Hepatocyte (in vitro differentiated cells): ENCODE measurements at regions not wholly inside any gene's neighbourhood (a gene's known extent, or its start where the extent isn't known, plus 50 kb on each side); places are given as distances from the start of the nearest gene placed in this dataset.

Experiments
- DNase-seq: peaks from one replicate; pipeline ENCODE4 v3.0.0-alpha.2; 2016; ENCODE audit warnings: low spot score
- H2AFZ ChIP-seq: fragments of 200-600 bp; sonication (generic); 2 replicates; pipeline ENCODE4 v1.6.0; 2016; ENCODE audit warnings: antibody characterized with exemption, mild to moderate bottlenecking
- H3K27ac ChIP-seq: fragments of 200-600 bp; sonication (generic); 2 replicates; pipeline ENCODE4 v1.5.1; 2016; ENCODE audit warnings: mild to moderate bottlenecking
- H3K27me3 ChIP-seq: fragments of 200-600 bp; sonication (generic); 2 replicates; pipeline ENCODE4 v1.6.1; 2016
- H3K36me3 ChIP-seq: fragments of 200-600 bp; sonication (generic); replicated peaks from 2 replicates; pipeline ENCODE4 v1.5.1; 2016; ENCODE audit warnings: low read depth; ENCODE audit not compliant: insufficient read depth
- H3K4me1 ChIP-seq: fragments of 200-600 bp; sonication (generic); 2 replicates; pipeline ENCODE4 v1.5.1; 2016; ENCODE audit warnings: mild to moderate bottlenecking, moderate library complexity; ENCODE audit not compliant: insufficient read depth
- H3K4me2 ChIP-seq: fragments of 200-600 bp; sonication (generic); 2 replicates; pipeline ENCODE4 v1.6.0; 2016
- H3K4me3 ChIP-seq: fragments of 200-600 bp; sonication (generic); 2 replicates; pipeline ENCODE4 v1.5.1; 2016; ENCODE audit warnings: mild to moderate bottlenecking
- H3K79me2 ChIP-seq: fragments of 200-600 bp; sonication (generic); 2 replicates; pipeline ENCODE4 v1.6.0; 2017; ENCODE audit warnings: mild to moderate bottlenecking
- H3K9me2 ChIP-seq: fragments of 200-600 bp; sonication (generic); replicated peaks from 2 replicates; pipeline ENCODE4 v1.6.0; 2017; ENCODE audit warnings: mild to moderate bottlenecking; ENCODE audit not compliant: insufficient read depth
- H3K9me3 ChIP-seq: fragments of 200-600 bp; sonication (generic); 2 replicates; pipeline ENCODE4 v1.5.1; 2016; ENCODE audit warnings: low read depth, mild to moderate bottlenecking
- H4K20me1 ChIP-seq: fragments of 200-600 bp; sonication (generic); 2 replicates; pipeline ENCODE4 v1.6.0; 2016; ENCODE audit warnings: mild to moderate bottlenecking; ENCODE audit not compliant: insufficient read depth, poor library complexity, severe bottlenecking
- EZH2 ChIP-seq: fragments of 200-600 bp; sonication (generic); IDR thresholded peaks from 2 replicates; pipeline ENCODE4 v1.6.1; 2016; ENCODE audit warnings: antibody characterized with exemption, mild to moderate bottlenecking, borderline replicate concordance
- EZH2phosphoT487 ChIP-seq: fragments of 200-600 bp; sonication (generic); IDR thresholded peaks from one replicate; pipeline ENCODE4 v1.6.1; 2018; ENCODE audit warnings: antibody characterized with exemption, mild to moderate bottlenecking, low read depth, moderate library complexity; ENCODE audit not compliant: unreplicated experiment, severe bottlenecking
- WGBS: methylation state at CpG from one replicate; pipeline ENCODE4 v1.1.6; 2016; ENCODE audit warnings: low lambda C conversion rate; ENCODE audit errors: missing lambda C conversion rate; 5-methylcytosine and 5-hydroxymethylcytosine counted together
- TF ChIP-seq, protein P1 (sequence below): fragments of 200-600 bp; sonication (generic); IDR thresholded peaks from 2 replicates; pipeline ENCODE4 v1.5.1; 2016; ENCODE audit warnings: antibody characterized with exemption, mild to moderate bottlenecking; ENCODE audit not compliant: poor library complexity

- 89% methylated on average over 3 of the region's 3 CpGs for WGBS
- no peaks in the 10 kb centered on the region for H3K27me3 ChIP-seq
- H3K4me3 ChIP-seq, result no peak overlapping the region
- no peaks in the 10 kb centered on the region for H4K20me1 ChIP-seq
- H3K9me2 ChIP-seq, result no peaks in the 10 kb centered on the region
- no peaks in the 10 kb centered on the region for H3K36me3 ChIP-seq
- no peak for DNase-seq
- no peak overlapping the region for H2AFZ ChIP-seq
- no peak overlapping the region for H3K27ac ChIP-seq
- H3K9me3 ChIP-seq, result no peaks in the 10 kb centered on the region
- no peaks in the 10 kb centered on the region for H3K4me1 ChIP-seq
- TF ChIP-seq, protein P1, sequence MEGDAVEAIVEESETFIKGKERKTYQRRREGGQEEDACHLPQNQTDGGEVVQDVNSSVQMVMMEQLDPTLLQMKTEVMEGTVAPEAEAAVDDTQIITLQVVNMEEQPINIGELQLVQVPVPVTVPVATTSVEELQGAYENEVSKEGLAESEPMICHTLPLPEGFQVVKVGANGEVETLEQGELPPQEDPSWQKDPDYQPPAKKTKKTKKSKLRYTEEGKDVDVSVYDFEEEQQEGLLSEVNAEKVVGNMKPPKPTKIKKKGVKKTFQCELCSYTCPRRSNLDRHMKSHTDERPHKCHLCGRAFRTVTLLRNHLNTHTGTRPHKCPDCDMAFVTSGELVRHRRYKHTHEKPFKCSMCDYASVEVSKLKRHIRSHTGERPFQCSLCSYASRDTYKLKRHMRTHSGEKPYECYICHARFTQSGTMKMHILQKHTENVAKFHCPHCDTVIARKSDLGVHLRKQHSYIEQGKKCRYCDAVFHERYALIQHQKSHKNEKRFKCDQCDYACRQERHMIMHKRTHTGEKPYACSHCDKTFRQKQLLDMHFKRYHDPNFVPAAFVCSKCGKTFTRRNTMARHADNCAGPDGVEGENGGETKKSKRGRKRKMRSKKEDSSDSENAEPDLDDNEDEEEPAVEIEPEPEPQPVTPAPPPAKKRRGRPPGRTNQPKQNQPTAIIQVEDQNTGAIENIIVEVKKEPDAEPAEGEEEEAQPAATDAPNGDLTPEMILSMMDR, result no peak
- no peak for TF ChIP-seq EZH2phosphoT487
- no peak for TF ChIP-seq EZH2
- no peaks in the 10 kb centered on the region for H3K79me2 ChIP-seq
- H3K4me2 ChIP-seq, result no peak overlapping the region
These were observed 841.1 kb downstream of the TSN start for GRCh38 chr2:122596598-122596997.

DNA sequence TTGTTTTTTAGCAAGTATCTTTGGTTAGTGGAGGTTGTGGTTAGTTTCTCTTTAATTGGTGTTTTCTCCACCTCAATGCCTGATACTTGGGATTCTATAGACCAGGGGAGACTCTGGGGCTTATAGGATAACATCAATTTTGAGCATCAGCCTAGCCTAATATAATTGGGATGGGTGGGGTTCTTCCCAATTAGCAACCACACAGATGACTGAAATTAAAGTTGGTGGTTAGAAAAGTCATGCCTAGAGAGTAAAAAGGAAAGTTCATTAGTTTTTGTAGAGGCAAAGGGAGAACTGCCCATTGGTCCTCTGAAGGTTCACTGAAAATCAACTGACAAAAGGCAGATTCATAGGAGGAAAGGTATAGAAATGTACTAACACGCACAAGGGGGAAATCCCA lies 843.3 kb downstream of the TSN start:
- H2AFZ ChIP-seq, result no peak overlapping the region
- H3K36me3 ChIP-seq, result no peaks in the 10 kb centered on the region
- no peak for DNase-seq
- no peaks in the 10 kb centered on the region for H4K20me1 ChIP-seq
- no peaks in the 10 kb centered on the region for H3K9me3 ChIP-seq
- no peaks in the 10 kb centered on the region for H3K9me2 ChIP-seq
- TF ChIP-seq, protein P1, result no peak
- TF ChIP-seq EZH2 (no peak), EZH2phosphoT487 (no peak)
- WGBS, result 95% methylated on average over 1 of the region's 1 CpG
- no peaks in the 10 kb centered on the region for H3K4me1 ChIP-seq
- no peaks in the 10 kb centered on the region for H3K79me2 ChIP-seq
- H3K27ac ChIP-seq, result no peak overlapping the region
- no peak overlapping the region for H3K4me3 ChIP-seq
- H3K27me3 ChIP-seq, result no peaks in the 10 kb centered on the region
- H3K4me2 ChIP-seq, result no peak overlapping the region

DNA sequence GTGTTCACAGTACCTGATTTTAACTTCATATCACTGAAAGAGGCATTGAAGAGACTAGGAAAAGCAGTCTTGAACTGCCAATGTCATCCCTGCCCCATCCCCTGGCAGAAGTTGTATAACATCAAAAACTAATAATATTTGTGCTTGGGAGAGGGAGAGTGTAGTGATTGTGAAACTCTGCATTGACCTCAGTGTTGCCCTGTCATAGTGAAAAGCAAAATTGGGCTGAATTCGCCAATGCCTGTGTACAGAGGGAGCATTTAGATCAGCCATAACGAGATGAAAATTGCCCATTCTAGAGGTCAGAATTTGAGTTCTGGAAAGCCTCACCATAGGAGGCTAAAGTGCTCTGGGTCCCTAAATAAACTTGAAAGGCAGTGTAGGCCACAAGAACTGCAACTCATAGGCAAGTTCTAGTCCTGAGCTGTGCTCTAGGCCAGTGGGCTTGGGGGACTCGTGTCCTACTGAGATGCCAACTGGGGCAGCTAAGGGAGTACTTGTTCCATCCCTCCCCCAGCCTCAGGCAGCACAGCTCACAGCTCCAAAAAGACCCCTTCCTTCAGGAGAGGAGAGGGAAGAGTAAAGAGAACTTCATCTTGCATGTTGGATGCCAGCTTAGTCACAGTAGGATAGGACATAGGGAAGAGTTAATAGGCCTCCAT lies 855.6 kb downstream of the TSN start:
- no peaks in the 10 kb centered on the region for H3K79me2 ChIP-seq
- H2AFZ ChIP-seq, result no peak overlapping the region
- H3K4me2 ChIP-seq, result no peak overlapping the region
- no peak for DNase-seq
- TF ChIP-seq, protein P1, result no peak
- TF ChIP-seq EZH2phosphoT487 (no peak), EZH2 (no peak)
- H3K27ac ChIP-seq, result no peak overlapping the region
- no peaks in the 10 kb centered on the region for H3K9me3 ChIP-seq
- H3K9me2 ChIP-seq, result no peaks in the 10 kb centered on the region
- no peaks in the 10 kb centered on the region for H3K36me3 ChIP-seq
- H3K4me1 ChIP-seq, result no peaks in the 10 kb centered on the region
- no peaks in the 10 kb centered on the region for H3K27me3 ChIP-seq
- H3K4me3 ChIP-seq, result no peak overlapping the region
- no peaks in the 10 kb centered on the region for H4K20me1 ChIP-seq
- 95% methylated on average over 3 of the region's 3 CpGs for WGBS

DNA sequence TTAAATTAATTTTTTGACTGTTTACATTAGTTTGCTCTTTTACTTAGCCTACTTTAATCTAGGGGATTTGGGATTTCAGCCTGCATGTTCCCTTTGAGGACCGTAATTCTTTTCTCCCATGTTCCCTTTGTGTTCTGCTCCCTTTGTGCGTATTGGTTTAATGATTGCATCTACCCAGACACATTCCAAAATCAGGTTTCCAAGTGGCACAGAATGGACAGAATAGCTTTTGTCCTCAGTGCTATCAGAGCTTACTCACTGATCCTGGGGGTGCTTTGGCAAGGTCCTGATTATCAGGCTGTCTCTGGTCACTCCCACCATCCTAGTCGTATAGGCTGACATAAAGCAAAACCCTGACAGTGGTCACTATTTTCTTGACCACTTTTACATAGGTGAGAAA lies 867.5 kb downstream of the TSN start:
- Histone ChIP-seq H3K4me1 (no peaks in the 10 kb centered on the region), H4K20me1 (no peaks in the 10 kb centered on the region), H3K9me3 (no peaks in the 10 kb centered on the region), H3K9me2 (no peaks in the 10 kb centered on the region), H2AFZ (no peak overlapping the region), H3K27me3 (no peaks in the 10 kb centered on the region), H3K36me3 (no peaks in the 10 kb centered on the region), H3K27ac (no peak overlapping the region), H3K79me2 (no peaks in the 10 kb centered on the region), H3K4me3 (no peak overlapping the region), H3K4me2 (no peak overlapping the region)
- 36% methylated on average over 3 of the region's 3 CpGs for whole genome bisulfite sequencing
- DNase-seq, result no peak
- TF ChIP-seq EZH2phosphoT487 (no peak), EZH2 (no peak)
- TF ChIP-seq, protein P1, result no peak
